SK-N-SH treated with all-trans-retinoic acid at 6 μM for 48 hours (cell line): ENCODE measurements at regions not wholly inside any gene's neighbourhood (a gene's known extent, or its start where the extent isn't known, plus 50 kb on each side); places are given as distances from the start of the nearest gene placed in this dataset.

Source experiments
- ATAC-seq: fragments of 200-7000 bp; cut with Tn5 transposase; 3 replicates; pipeline ENCODE4 v1.9.1; 2020; ENCODE audit warnings: mild to moderate bottlenecking, moderate library complexity
- BACH2 ChIP-seq: fragments of 250-450 bp; sonication (Bioruptor Pico); IDR thresholded peaks from 2 replicates; pipeline ENCODE4 v1.9.0; 2021; ENCODE audit warnings: mild to moderate bottlenecking, borderline replicate concordance
- CREB5 ChIP-seq: fragments of 250-450 bp; sonication (Bioruptor Pico); IDR thresholded peaks from 2 replicates; pipeline ENCODE4 v1.5.1; 2020; ENCODE audit warnings: low read depth, mild to moderate bottlenecking, moderate library complexity
- CSDC2 ChIP-seq: fragments of 250-450 bp; sonication (Bioruptor Pico); IDR thresholded peaks from 2 replicates; pipeline ENCODE4 v1.5.0; 2020; ENCODE audit warnings: mild to moderate bottlenecking, moderate library complexity
- CSRNP3 ChIP-seq: fragments of 250-450 bp; sonication (Bioruptor Pico); IDR thresholded peaks from 2 replicates; pipeline ENCODE4 v1.5.1; 2021; ENCODE audit warnings: mild to moderate bottlenecking, moderate library complexity
- ESRRG ChIP-seq: fragments of 250-450 bp; sonication (Bioruptor Pico); IDR thresholded peaks from 2 replicates; pipeline ENCODE4 v1.6.1; 2021; ENCODE audit warnings: mild to moderate bottlenecking
- GLIS3 ChIP-seq: fragments of 250-450 bp; sonication (Bioruptor Pico); IDR thresholded peaks from 2 replicates; pipeline ENCODE4 v1.5.0; 2020; ENCODE audit warnings: mild to moderate bottlenecking, moderate library complexity
- ISL1 ChIP-seq: fragments of 250-450 bp; sonication (Bioruptor Pico); IDR thresholded peaks from 2 replicates; pipeline ENCODE4 v2.1.2; 2022; ENCODE audit warnings: mild to moderate bottlenecking, moderate library complexity
- OSR1 ChIP-seq: fragments of 250-450 bp; sonication (Bioruptor Pico); IDR thresholded peaks from 2 replicates; pipeline ENCODE4 v1.8.0; 2022; ENCODE audit warnings: moderate library complexity, mild to moderate bottlenecking, inconsistent platforms
- PATZ1 ChIP-seq: fragments of 250-450 bp; sonication (Bioruptor Pico); IDR thresholded peaks from 2 replicates; pipeline ENCODE4 v1.8.0; 2020; ENCODE audit warnings: mild to moderate bottlenecking, moderate library complexity, borderline replicate concordance
- POU6F1 ChIP-seq: fragments of 250-450 bp; sonication (Bioruptor Pico); IDR thresholded peaks from 2 replicates; pipeline ENCODE4 v1.8.0; 2021; ENCODE audit warnings: low read depth, mild to moderate bottlenecking, moderate library complexity, borderline replicate concordance
- PPARA ChIP-seq: fragments of 250-450 bp; sonication (Bioruptor Pico); IDR thresholded peaks from 2 replicates; pipeline ENCODE4 v1.5.0; 2020; ENCODE audit warnings: mild to moderate bottlenecking, borderline replicate concordance
- RARB ChIP-seq: fragments of 250-450 bp; sonication (Bioruptor Pico); IDR thresholded peaks from 2 replicates; pipeline ENCODE4 v1.8.0; 2021; ENCODE audit warnings: mild to moderate bottlenecking, moderate library complexity
- TCF4 ChIP-seq: fragments of 250-450 bp; sonication (Bioruptor Pico); IDR thresholded peaks from 2 replicates; pipeline ENCODE4 v1.8.0; 2021; ENCODE audit warnings: mild to moderate bottlenecking, moderate library complexity, borderline replicate concordance
- TSHZ2 ChIP-seq: fragments of 250-450 bp; sonication (Bioruptor Pico); IDR thresholded peaks from 2 replicates; pipeline ENCODE4 v1.5.0; 2020; ENCODE audit warnings: mild to moderate bottlenecking, moderate library complexity
- ZC3H10 ChIP-seq: fragments of 250-450 bp; sonication (Bioruptor Pico); IDR thresholded peaks from 2 replicates; pipeline ENCODE4 v1.5.1; 2021; ENCODE audit warnings: mild to moderate bottlenecking, moderate library complexity
- ZFP3 ChIP-seq: fragments of 250-450 bp; sonication (Bioruptor Pico); IDR thresholded peaks from 2 replicates; pipeline ENCODE4 v1.5.0; 2020; ENCODE audit warnings: mild to moderate bottlenecking, moderate library complexity
- ZFP30 ChIP-seq: fragments of 450-650 bp; formaldehyde crosslinking; IDR thresholded peaks from 2 replicates; pipeline ENCODE4 v1.5.0; 2022; ENCODE audit warnings: mild to moderate bottlenecking, moderate library complexity
- ZNF565 ChIP-seq: fragments of 450-650 bp; formaldehyde crosslinking; conservative IDR thresholded peaks from 2 replicates; pipeline ENCODE4 v1.5.0; 2020; ENCODE audit warnings: low read depth, mild to moderate bottlenecking, moderate library complexity
- ZNF70 ChIP-seq: fragments of 450-650 bp; formaldehyde crosslinking; IDR thresholded peaks from 2 replicates; pipeline ENCODE4 v1.5.0; 2020; ENCODE audit warnings: mild to moderate bottlenecking, moderate library complexity
- ZNF8 ChIP-seq: fragments of 450-650 bp; formaldehyde crosslinking; IDR thresholded peaks from 2 replicates; pipeline ENCODE4 v1.5.0; 2020; ENCODE audit warnings: mild to moderate bottlenecking, moderate library complexity

- TF ChIP-seq TSHZ2 (CRISPR knock-in tag) (no peak), GLIS3 (CRISPR knock-in tag) (no peak), OSR1 (no peak)
These were observed 1693.1 kb upstream of the TENM3 start (continued) for GRCh38 chr4:180550106-180550505.

- ATAC-seq, result no peak
- TF ChIP-seq ESRRG (no peak), CSRNP3 (no peak), PPARA (CRISPR knock-in tag) (no peak), ZFP30 (CRISPR knock-in tag) (no peak), PATZ1 (CRISPR knock-in tag) (no peak)
These were observed 1685.9 kb upstream of the TENM3 start for GRCh38 chr4:180557348-180557747.

GRCh38 chr4:180557950-180558349 lies 1685.3 kb upstream of the TENM3 start:
- no peak for ATAC-seq
- TF ChIP-seq ISL1 (CRISPR knock-in tag), result no peak
- TF ChIP-seq ZNF70 (CRISPR knock-in tag), result no peak
- TF ChIP-seq OSR1, result no peak
- no peak for TF ChIP-seq PPARA (CRISPR knock-in tag)
- TF ChIP-seq BACH2 (CRISPR knock-in tag), result no peak
- TF ChIP-seq PATZ1 (CRISPR knock-in tag), result no peak
- TF ChIP-seq CREB5, result no peak
- TF ChIP-seq TCF4 (CRISPR knock-in tag), result no peak
- no peak for TF ChIP-seq ZFP30 (CRISPR knock-in tag)
- TF ChIP-seq, all 23 proteins: peak for 0

- no peak for TF ChIP-seq ZC3H10 (CRISPR knock-in tag)
- no peak for TF ChIP-seq GLIS3 (CRISPR knock-in tag)
- TF ChIP-seq BACH2 (CRISPR knock-in tag), result no peak
- no peak for TF ChIP-seq ISL1 (CRISPR knock-in tag)
- no peak for TF ChIP-seq PATZ1 (CRISPR knock-in tag)
- no peak for TF ChIP-seq POU6F1 (CRISPR knock-in tag)
- no peak for TF ChIP-seq ZNF8 (CRISPR knock-in tag)
- TF ChIP-seq PPARA (CRISPR knock-in tag), result no peak
- no peak for TF ChIP-seq CSRNP3
- no peak for TF ChIP-seq OSR1
- no peak for TF ChIP-seq ZNF565 (CRISPR knock-in tag)
- no peak for TF ChIP-seq CSDC2
- no peak for TF ChIP-seq TCF4 (CRISPR knock-in tag)
- TF ChIP-seq ZNF70 (CRISPR knock-in tag), result no peak
- TF ChIP-seq ZFP30 (CRISPR knock-in tag), result no peak
- TF ChIP-seq RARB, result no peak
- no peak for TF ChIP-seq ZFP3 (CRISPR knock-in tag)
- TF ChIP-seq, all 23 proteins: peak for 0
- no peak for ATAC-seq
These were observed 1684.8 kb upstream of the TENM3 start for GRCh38 chr4:180558427-180558826.
